ENCODE measurements at regions not wholly inside any gene's neighbourhood (a gene's known extent, or its start where the extent isn't known, plus 50 kb on each side); places are given as distances from the start of the nearest gene placed in this dataset.

DNA sequence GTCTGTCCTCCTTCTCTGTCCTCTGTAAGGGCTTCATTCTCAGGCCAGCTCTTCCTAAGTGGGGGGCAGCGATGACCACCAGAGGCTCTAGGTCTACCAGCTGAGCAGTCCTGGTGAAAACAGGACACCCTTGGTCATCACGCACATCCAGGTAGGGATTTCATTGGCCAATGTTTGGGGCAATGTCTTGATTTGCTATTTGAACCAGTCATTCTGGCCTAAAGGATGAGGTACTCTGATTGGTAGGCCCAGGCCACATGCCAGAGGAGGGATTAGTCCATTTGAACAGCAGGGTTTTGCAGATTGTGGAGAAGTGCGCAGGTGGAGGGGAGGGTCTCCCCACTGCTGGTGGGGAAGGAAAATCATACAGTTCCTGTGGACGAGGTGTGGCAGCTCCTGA lies 57.3 kb downstream of the PLXNA1 start:
- TF ChIP-seq, protein P1, sequence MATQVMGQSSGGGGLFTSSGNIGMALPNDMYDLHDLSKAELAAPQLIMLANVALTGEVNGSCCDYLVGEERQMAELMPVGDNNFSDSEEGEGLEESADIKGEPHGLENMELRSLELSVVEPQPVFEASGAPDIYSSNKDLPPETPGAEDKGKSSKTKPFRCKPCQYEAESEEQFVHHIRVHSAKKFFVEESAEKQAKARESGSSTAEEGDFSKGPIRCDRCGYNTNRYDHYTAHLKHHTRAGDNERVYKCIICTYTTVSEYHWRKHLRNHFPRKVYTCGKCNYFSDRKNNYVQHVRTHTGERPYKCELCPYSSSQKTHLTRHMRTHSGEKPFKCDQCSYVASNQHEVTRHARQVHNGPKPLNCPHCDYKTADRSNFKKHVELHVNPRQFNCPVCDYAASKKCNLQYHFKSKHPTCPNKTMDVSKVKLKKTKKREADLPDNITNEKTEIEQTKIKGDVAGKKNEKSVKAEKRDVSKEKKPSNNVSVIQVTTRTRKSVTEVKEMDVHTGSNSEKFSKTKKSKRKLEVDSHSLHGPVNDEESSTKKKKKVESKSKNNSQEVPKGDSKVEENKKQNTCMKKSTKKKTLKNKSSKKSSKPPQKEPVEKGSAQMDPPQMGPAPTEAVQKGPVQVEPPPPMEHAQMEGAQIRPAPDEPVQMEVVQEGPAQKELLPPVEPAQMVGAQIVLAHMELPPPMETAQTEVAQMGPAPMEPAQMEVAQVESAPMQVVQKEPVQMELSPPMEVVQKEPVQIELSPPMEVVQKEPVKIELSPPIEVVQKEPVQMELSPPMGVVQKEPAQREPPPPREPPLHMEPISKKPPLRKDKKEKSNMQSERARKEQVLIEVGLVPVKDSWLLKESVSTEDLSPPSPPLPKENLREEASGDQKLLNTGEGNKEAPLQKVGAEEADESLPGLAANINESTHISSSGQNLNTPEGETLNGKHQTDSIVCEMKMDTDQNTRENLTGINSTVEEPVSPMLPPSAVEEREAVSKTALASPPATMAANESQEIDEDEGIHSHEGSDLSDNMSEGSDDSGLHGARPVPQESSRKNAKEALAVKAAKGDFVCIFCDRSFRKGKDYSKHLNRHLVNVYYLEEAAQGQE (IDR thresholded peaks at IDR 0.05) = no peak
- TF ChIP-seq YY1 (IDR thresholded peaks at IDR 0.05) = no peak
